K562 (cell line): ENCODE measurements at regions not wholly inside any gene's neighbourhood (a gene's known extent, or its start where the extent isn't known, plus 50 kb on each side); places are given as distances from the start of the nearest gene placed in this dataset.

ENCODE experiments used
- ATAC-seq: fragments of 200-7000 bp; cut with Tn5 transposase; 3 replicates; pipeline ENCODE4 v1.9.1; 2020; ENCODE audit warnings: moderate library complexity
- BruUV-seq: library from RNA; stranded (reverse); fragments of 400-500 nt; replicated peaks from 2 replicates; lab custom pipeline; 2021; lab: Mats Ljungman, UMichigan
- CTCF ChIA-PET: fragments of 300-600 bp; formaldehyde crosslinking; extraction: SDS; loops from one replicate; lab custom pipeline; 2021; ENCODE audit warnings: low intra/inter-chr PET ratio; lab: Yijun Ruan, JAX
- POLR2A ChIA-PET: fragments of 300-600, 350-650 bp; sonication (Branson Sonifier 250); formaldehyde crosslinking; extraction: SDS; loops from one replicate; lab custom pipeline; 2021; ENCODE audit warnings: antibody characterized with exemption, inconsistent platforms; lab: Yijun Ruan, JAX
- DNase-seq, 4 experiments: peaks; one replicate each; pipeline versions ENCODE4 v3.0.0 to v3.0.0-alpha.2; 2011 to 2018; ENCODE audit warnings: low spot score in 3 of 4, mixed read lengths in 3 of 4; ENCODE audit errors: extremely low read depth in 1 of 4
- FAIRE-seq: peaks from 2 replicates; lab custom pipeline; 2011; peaks lifted over from hg19 to GRCh38; lab: Jason Lieb, UNC
- H2AFZ ChIP-seq: 2 replicates; pipeline ENCODE4 v1.6.0; 2011; ENCODE audit warnings: low read depth, low read length, control low read depth, inconsistent platforms
- H3K27ac ChIP-seq: fragments of 200-600 bp; 3 replicates; pipeline ENCODE4 v1.8.0; 2011; ENCODE audit warnings: low read depth, mild to moderate bottlenecking, control low read depth, inconsistent platforms, low read length, moderate library complexity, mixed read lengths; ENCODE audit errors: extremely low read depth
- H3K27me3 ChIP-seq, 2 experiments: fragments of 300-600 bp in 1 of 2; 2 replicates in 1 of 2; 3 replicates in 1 of 2; pipeline versions ENCODE4 v1.6.0 to v1.8.0; 2011; ENCODE audit warnings: inconsistent platforms in 2 of 2, low read length in 2 of 2, mild to moderate bottlenecking in 1 of 2, mixed read lengths in 1 of 2, moderate library complexity in 1 of 2; ENCODE audit not compliant: control insufficient read depth in 2 of 2, insufficient read depth in 2 of 2
- H3K36me3 ChIP-seq: fragments of 300-600 bp; 3 replicates; pipeline ENCODE4 v1.8.0; 2011; ENCODE audit warnings: mild to moderate bottlenecking, low read length, inconsistent platforms; ENCODE audit not compliant: control insufficient read depth, insufficient read depth
- H3K4me1 ChIP-seq, 2 experiments: fragments of 200-600 bp in 1 of 2; replicated peaks in 1 of 2; 2 replicates in 1 of 2; 3 replicates in 1 of 2; pipeline versions ENCODE4 v1.5.1 to v1.8.0; 2011; ENCODE audit warnings: inconsistent platforms in 2 of 2, low read length in 2 of 2, mild to moderate bottlenecking in 1 of 2, mixed read lengths in 1 of 2, moderate library complexity in 1 of 2; ENCODE audit not compliant: control insufficient read depth in 2 of 2, insufficient read depth in 2 of 2
- H3K4me2 ChIP-seq: 2 replicates; pipeline ENCODE4 v1.6.1; 2011; ENCODE audit warnings: low read length, control low read depth, inconsistent platforms, mixed read lengths; ENCODE audit not compliant: insufficient read depth
- H3K4me3 ChIP-seq: fragments of 200-600 bp; sonication (generic), shearing (Covaris generic); 2 replicates; pipeline ENCODE4 v1.5.1; 2016; ENCODE audit warnings: control low read depth, inconsistent platforms
- H3K79me2 ChIP-seq: fragments of 200-600 bp; 3 replicates; pipeline ENCODE4 v1.8.0; 2011; ENCODE audit warnings: low read length, inconsistent platforms; ENCODE audit not compliant: control insufficient read depth, insufficient read depth
- H3K9ac ChIP-seq, 2 experiments: 2 replicates each; pipeline versions ENCODE4 v1.6.0 to v1.6.1; 2011; ENCODE audit warnings: low read depth in 2 of 2, low read length in 2 of 2, control low read depth in 1 of 2, inconsistent platforms in 1 of 2, mild to moderate bottlenecking in 1 of 2, mixed read lengths in 1 of 2; ENCODE audit not compliant: insufficient read depth in 1 of 2
- H3K9me1 ChIP-seq: one replicate; pipeline ENCODE4 v1.6.0; 2011; ENCODE audit warnings: inconsistent platforms, mild to moderate bottlenecking, low read length, moderate library complexity; ENCODE audit not compliant: control insufficient read depth, insufficient read depth
- H3K9me3 ChIP-seq: replicated peaks from 2 replicates; pipeline ENCODE4 v1.5.1; 2011; ENCODE audit warnings: low read depth, low read length, inconsistent platforms; ENCODE audit not compliant: control insufficient read depth, insufficient read depth
- H4K20me1 ChIP-seq: replicated peaks from 2 replicates; pipeline ENCODE4 v1.6.1; 2011; ENCODE audit warnings: low read length, inconsistent platforms, mixed read lengths; ENCODE audit not compliant: control insufficient read depth, insufficient read depth
- EGR1 ChIP-seq: fragments of 450-650 bp; conservative IDR thresholded peaks from 2 replicates; pipeline ENCODE4 v1.6.1; 2017; ENCODE audit warnings: mild to moderate bottlenecking
- ZNF316 ChIP-seq: fragments of 450-650 bp; IDR thresholded peaks from 2 replicates; pipeline ENCODE4 v1.6.1; 2016
- ZNF830 ChIP-seq: fragments of 250-450 bp; sonication (Bioruptor Pico); IDR thresholded peaks from 2 replicates; pipeline ENCODE4 v1.5.0; 2021; ENCODE audit warnings: mild to moderate bottlenecking
- WGBS: fragments of 100-300 bp; shearing (Covaris generic); methylation state at CpG from one replicate; pipeline ENCODE4 v1.1.6; 2016; ENCODE audit warnings: low coverage, mixed read lengths; ENCODE audit not compliant: insufficient coverage; ENCODE audit errors: missing lambda C conversion rate; 5-methylcytosine and 5-hydroxymethylcytosine counted together
- in situ Hi-C: fragments of 300-500 bp; cut with MboI; formaldehyde crosslinking; loops from 4 replicates; pipeline ENCODE4 v1.15.0; 2018; ENCODE audit warnings: inconsistent platforms, mixed read lengths
- intact Hi-C: fragments of 100-400 bp; cut with micrococcal nuclease; formaldehyde crosslinking; loops from 2 replicates; pipeline ENCODE4 v1.14.2; 2022
- TF ChIP-seq, protein P1 (sequence below): fragments of 450-650 bp; formaldehyde crosslinking; IDR thresholded peaks from 2 replicates; pipeline ENCODE4 v1.4.0; 2020; ENCODE audit warnings: mild to moderate bottlenecking, mixed read lengths

DNA sequence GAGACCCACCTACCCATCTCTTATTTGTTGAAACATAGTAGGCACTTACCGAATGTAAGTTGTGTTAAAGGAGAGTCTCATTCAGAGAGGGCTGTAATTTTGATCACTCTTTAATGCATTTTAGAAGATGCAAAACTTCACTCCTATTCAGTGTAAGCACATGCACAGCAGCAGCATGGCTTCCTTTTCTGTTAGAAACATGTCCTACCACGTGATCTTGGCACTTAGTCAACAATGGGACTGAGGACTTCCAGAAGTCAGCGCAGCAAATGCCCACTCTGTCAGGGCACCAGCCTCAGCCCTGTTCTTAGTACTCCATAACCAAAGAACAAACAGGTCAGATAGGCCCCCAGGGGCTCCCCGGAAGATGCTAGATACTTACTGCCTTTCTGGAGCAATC is 456.5 kb downstream of the METTL4 start:
- Histone ChIP-seq H3K9me1 (no peaks in the 10 kb centered on the region), H3K36me3 (no peaks in the 10 kb centered on the region), H3K4me1 (no peaks in the 10 kb centered on the region; a peak in 1 of 5 replicates), H4K20me1 (no peaks in the 10 kb centered on the region), H3K27ac (no peak overlapping the region), H3K79me2 (no peaks in the 10 kb centered on the region), H2AFZ (no peak overlapping the region), H3K4me2 (no peak overlapping the region), H3K4me3 (no peak overlapping the region), H3K9ac (no peak overlapping the region), H3K27me3 (no peaks in the 10 kb centered on the region), H3K9me3 (no peaks in the 10 kb centered on the region)
- CTCF ChIA-PET = no interaction called here
- POLR2A ChIA-PET = interaction anchor here (0.7 to 1.0 kb wide), 2 partner anchors 8 to 890 kb away, joined by 3 read pairs; no protein-coding TSS in a partner anchor
- FAIRE-seq = no peak
- no peak for ATAC-seq
- 3% methylated on average over 4 of the region's 4 CpGs for WGBS
- DNase-seq = no peak
- in situ Hi-C loops (loop anchor here (5.0 kb wide), 1 partner anchor 423 kb away; no protein-coding TSS in a partner anchor), intact Hi-C loops (no loop called here)
- no peak for TF ChIP-seq ZNF830 (CRISPR knock-in tag)
- TF ChIP-seq, protein P1, sequence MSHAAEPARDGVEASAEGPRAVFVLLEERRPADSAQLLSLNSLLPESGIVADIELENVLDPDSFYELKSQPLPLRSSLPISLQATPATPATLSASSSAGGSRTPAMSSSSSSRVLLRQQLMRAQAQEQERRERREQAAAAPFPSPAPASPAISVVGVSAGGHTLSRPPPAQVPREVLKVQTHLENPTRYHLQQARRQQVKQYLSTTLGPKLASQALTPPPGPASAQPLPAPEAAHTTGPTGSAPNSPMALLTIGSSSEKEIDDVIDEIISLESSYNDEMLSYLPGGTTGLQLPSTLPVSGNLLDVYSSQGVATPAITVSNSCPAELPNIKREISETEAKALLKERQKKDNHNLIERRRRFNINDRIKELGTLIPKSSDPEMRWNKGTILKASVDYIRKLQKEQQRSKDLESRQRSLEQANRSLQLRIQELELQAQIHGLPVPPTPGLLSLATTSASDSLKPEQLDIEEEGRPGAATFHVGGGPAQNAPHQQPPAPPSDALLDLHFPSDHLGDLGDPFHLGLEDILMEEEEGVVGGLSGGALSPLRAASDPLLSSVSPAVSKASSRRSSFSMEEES (CRISPR knock-in tag) = peak; percentile 58
- BruUV-seq = no TSS peak

DNA sequence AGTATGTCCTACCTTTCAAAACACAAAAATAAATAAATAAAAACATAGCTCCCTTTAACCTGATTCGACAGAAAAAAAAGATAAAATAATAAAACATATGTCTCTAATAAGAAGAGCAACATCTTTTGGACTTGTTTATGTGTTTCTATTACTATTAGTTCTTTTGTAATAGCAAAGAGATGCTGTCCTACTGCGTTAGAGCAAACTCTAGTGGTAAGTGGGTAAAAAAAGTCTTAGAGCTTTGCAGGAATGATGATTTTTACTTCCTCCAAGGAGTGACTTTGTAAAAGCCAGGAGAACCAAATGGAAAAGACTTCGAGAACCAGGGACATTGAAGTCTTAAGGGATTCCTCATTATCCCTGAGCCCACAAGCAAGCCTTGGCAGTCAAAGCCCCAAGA is 450.1 kb downstream of the METTL4 start:
- H3K27ac ChIP-seq = no peak overlapping the region
- WGBS = 2% methylated on average over 3 of the region's 3 CpGs
- CTCF ChIA-PET = no interaction called here
- no peaks in the 10 kb centered on the region for H3K9me1 ChIP-seq
- intact Hi-C loops = no loop called here
- H4K20me1 ChIP-seq = no peaks in the 10 kb centered on the region
- H3K4me3 ChIP-seq = no peak overlapping the region
- FAIRE-seq (no peak), DNase-seq (no peak), ATAC-seq (no peak)
- H3K9me3 ChIP-seq = no peaks in the 10 kb centered on the region
- H3K27me3 ChIP-seq = no peaks in the 10 kb centered on the region; a peak in 1 of 5 replicates
- BruUV-seq = no TSS peak
- H3K4me1 ChIP-seq = no peaks in the 10 kb centered on the region
- POLR2A ChIA-PET = interaction anchor here (0.7 to 1.8 kb wide), 5 partner anchors 10 to 326 kb away, joined by 3 to 5 read pairs (median 3); no protein-coding TSS in a partner anchor
- H3K4me2 ChIP-seq = no peak overlapping the region
- H3K36me3 ChIP-seq = no peaks in the 10 kb centered on the region
- no peak overlapping the region for H2AFZ ChIP-seq
- TF ChIP-seq ZNF316 = peak; percentile 15; the same call in 1 of the 2 replicates
- no peak for TF ChIP-seq EGR1
- in situ Hi-C loops = no loop called here
- no peak overlapping the region for H3K9ac ChIP-seq
- no peaks in the 10 kb centered on the region for H3K79me2 ChIP-seq
